ENCODE measurements at regions not wholly inside any gene's neighbourhood (a gene's known extent, or its start where the extent isn't known, plus 50 kb on each side); places are given as distances from the start of the nearest gene placed in this dataset.
"Not testable (repeated sequence)": the region's sequence is repeated elsewhere in the genome, so short reads cannot be mapped to it uniquely, and the experiment has no call there.

DNA sequence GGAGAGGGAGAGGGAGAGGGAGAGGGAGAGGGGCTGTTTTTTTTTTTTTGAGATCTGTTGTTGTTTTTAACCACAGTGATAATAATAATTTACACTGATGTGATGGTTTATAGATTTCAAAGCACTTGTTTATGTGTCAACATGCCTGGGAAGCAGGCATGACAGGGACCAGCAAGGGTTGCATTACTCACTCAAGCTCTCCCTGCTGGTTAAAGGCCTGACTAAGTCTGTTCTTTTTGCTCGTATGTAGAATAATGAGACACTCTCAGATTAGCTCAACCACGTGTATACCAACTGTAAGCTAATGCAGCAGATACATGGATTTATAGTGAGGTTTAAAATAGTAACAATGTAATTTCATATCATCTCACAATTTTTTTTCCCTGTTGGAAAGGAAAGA, 134.6 kb upstream of the BOD1L1 start:
- no peak for DNase-seq (ENCODE audit: low read depth, low spot score)

DNA sequence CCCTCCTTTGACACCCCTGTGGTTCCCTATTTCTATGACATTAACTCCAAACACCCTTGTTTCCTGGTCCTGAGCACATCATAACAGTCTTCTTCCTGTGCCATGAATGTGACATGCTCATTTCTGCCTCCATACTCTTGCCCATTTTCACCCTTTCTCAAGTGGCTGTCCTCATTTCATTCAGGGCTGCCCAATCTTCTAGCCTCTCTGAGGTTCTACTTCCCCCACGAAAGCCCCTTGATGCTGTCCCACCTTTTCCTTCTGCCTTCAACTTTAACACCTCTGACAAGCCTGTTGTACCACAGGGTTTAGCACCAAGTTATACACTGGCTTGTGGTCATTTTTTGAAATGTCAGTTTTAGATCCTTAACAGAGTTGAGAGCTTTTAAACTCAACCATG, 136.2 kb upstream of the BOD1L1 start:
- DNase-seq (ENCODE audit: low read depth, low spot score): no peak

DNA sequence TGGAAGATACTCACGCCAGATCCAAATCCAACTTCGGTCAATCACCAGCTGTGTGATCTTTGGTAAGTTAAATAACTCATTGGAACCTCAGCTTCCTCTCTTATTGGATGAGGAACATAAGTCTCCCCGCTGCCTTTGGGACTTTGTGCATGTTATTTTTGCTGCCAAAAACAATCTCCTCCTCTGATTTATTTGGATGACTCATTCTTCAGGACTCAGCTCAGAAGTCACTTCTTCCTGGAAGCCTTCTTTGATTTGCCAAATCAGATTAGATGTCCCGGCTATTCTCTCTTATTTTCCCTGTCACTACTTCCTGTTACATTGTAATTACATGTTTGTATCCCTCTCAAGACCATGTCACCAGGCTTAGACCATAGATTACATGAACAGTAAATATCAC, 138.0 kb upstream of the BOD1L1 start:
- no peak for DNase-seq (ENCODE audit: low read depth, low spot score)

DNA sequence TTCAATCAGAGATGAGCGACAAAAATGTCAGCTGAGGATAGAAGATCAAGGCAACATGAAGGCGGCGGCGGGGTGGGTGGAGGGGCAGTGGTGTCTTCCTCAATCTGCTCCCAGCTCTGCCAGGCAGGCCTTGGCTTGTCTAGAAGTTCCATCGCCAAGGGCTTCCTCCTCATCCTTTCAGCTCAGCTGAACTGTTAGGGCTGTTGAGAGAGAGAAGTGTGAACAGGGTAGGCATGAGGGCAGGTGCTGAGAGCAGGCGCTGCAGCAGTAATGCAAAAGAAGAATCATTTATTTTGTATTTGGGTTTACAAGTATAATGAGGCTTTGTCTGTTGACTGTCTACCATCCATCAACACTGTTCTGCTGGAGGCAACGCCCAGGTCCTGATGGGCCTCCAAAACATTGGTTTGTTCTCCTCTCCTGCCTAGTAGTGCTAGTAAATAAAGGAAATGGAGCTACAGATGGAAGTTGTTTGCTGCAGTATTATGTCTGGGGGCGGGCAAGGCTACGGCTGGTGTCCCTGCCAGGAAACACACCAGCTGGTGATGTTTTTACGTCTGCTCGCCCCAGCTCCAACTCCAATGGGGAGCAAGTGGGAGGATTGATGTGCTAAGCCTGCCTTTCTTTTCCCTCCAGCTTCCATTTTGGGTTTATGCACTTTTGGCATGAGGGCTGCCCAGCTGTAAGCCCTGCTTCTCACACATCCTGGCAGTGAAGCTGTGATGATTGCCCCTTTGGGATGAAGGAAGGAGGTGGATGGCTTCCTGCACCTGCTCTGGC, 139.4 kb upstream of the BOD1L1 start:
- no peak for DNase-seq (ENCODE audit: low read depth, low spot score)

DNA sequence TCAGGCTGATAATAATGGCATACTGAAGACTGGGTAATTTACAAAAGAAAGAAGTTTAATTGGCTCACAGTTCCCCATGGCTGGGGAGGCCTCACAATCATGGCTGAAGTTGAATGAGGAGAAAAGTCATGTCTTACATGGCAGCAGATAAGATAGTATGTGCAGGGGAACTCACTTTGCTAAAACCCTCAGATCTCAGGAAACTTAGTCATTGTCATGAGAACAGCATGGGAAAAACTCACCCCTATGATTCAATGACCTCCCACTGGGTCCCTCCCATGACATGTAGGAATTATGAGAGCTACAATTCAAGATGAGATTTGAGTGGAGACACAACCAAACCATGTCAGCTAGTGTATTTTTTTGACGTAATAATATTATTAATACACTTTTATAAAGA, 149.8 kb upstream of the BOD1L1 start:
- DNase-seq (ENCODE audit: low read depth, low spot score): no peak

DNA sequence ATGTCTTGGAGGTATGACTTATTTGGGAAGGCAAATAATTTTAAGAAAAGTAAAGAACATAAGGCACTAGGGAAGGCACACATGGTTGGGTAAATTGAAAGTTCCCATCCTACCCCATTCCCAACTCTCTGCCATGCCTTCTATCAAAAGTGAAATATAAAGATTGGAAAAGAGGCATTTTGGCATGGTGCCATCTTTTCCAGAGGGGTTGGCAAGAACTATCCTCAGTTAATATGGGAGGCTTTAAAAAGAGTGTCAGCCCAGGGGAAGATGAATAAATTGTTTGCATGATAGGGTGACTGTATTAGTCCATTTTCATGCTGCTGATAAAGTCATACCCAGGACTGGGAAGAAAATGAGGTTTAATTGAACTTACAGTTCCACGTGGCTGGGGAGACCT, 150.8 kb upstream of the BOD1L1 start:
- DNase-seq (ENCODE audit: low read depth, low spot score): no peak

DNA sequence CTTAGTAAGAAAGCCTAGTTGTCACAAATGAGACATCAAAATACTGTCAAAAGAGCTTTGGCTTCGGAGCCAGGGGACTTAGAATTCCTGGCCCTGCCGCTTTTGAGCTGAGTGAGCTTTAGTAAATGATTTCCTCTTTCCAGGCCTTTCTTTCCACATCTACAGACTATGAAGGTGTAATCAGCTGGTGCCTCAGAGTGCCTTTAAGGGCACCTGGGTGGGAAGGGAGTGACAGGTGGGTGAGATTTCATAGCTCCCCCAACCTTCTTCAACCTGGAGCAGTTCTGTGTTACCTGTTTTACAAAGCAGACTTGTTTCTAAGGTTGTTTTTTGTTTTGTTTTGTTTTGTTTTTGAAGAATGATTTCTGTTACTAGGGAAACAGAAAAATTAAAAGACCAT, 154.7 kb upstream of the BOD1L1 start:
- DNase-seq (ENCODE audit: low read depth, low spot score): no peak

DNA sequence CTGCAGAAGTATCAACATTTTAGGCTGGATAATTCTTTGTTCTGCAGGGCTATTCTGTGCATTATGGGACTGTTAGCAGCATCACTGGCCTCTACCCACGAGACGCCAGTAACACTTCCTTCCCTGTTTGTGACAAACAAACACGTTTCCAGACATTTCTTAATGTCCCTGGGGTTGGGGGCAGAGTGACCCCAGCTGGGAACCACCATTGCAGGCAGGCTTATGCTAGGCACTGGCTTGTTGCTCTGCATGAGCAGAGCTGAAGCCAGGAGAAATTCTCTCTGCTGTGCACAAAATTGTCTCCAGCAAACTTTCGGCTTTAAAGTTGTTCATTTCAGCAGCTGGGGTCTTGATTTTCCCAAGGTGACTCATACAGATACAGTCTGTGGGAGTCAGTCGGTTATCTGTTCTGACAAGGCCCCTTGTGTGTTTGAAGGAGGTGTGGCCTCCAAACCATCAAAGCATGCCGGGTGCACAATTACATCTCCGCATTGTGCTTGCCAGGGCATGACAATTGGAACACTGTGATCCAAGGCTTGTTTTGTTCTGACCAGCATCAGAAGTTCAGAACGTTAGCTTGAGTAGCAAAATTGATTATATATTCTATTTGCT, 156.4 kb upstream of the BOD1L1 start:
- no peak for DNase-seq (ENCODE audit: low read depth, low spot score)

DNA sequence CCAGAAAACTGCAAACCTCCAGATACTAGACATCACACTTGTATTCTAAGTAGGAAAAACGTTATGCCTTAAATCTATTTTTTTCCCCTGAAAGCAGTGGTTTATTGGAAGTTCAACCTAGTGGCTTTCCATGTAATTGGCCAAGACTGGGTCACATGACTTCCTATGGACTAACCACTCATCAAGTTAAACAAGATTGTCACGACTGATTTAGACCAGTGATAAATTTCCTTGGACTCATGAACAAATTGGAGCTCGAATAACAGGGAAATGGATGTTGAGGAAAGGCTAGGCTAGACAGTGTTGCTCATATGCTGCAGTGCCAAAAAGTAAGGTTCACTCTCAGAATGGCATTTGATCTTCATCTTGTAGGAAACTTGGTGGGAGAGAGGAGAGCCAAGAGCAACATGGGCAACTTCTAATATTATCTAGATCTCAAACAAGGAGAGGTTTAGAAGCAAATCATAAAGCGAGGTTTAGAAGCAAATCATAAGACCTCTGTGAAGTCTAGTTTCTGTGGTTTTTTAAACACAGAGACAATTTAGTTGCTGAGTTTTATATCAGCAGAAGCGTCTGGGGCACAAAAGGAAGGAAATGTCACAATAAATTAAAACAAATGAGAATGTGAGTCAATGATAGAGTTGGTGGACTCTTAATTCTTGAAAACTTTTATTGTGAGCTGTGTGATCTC, 165.6 kb upstream of the BOD1L1 start:
- no peak for DNase-seq (ENCODE audit: low read depth, low spot score)

DNA sequence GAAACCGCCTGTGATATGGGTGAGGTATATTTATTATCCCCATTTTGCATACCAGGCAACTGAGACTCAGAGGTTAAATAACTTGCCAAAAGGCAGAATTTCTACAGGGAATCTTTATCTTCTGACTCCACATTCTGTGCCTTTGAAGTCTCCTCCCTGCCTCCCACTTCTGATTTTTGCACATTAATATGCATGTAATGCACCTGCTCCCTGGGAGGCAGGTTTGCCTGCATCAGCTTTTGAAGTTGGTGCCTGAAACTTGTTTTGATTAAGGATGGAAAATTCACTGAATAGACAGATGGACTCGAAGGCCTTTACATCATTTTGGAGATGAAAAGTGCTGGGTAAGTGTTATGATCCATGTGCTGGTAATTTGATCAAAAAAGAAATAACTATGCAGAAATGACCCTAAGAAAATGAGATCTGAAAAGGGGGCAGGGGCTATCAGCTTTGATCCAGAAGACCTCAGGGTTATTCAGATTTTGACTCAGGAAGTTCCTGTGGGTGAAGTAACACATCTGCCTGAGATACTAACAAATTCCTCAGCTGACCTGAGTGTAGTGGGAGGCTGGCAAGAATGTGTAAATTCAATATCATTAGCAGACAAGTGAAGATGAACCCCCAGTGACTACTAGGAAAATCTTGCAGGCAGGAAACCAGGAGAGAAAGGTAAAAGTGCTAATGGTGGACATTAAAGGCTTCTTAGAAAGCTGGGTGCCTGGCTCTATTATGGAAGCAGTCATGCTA, 167.5 kb upstream of the BOD1L1 start:
- DNase-seq (ENCODE audit: low read depth, low spot score): no peak

DNA sequence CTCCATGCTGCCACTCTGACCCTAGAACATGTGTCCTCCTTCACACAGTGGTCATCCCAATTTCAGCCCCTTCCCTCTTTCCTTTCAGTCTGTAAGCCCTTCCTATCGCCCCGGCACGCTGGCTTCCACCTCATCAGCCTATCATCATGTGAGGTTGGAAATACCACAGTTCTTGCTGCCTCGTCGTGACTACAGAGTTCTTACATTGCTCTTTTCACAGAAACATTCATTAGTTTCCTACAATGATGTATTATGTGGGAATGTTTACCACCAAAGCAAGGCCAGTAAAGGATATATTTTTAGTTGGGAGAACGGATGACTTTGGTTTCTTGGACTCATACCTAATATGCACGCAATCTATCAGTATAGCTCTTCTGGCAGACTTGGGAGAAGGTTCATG, 169.5 kb upstream of the BOD1L1 start:
- DNase-seq (ENCODE audit: low read depth, low spot score): no peak

DNA sequence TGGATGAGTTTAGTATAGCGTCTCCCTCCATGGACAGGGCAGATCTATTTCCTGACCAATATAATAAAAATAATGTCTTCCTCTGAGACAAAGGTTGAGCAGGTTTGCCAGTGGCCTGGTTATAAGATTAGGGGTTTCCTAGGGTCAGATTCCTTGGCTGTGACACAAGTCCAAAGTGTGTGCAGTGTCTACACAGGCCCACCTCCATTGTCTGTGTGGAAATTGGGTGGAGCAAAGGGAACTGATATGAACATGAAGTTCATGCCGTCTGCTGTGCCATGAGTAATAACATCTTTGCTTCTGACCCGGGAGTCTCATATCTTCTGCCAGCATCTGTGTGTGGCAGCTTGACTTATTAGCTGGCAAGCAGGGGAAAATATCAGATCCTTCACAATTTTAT, 187.7 kb upstream of the BOD1L1 start:
- DNase-seq (ENCODE audit: low read depth, low spot score): no peak

DNA sequence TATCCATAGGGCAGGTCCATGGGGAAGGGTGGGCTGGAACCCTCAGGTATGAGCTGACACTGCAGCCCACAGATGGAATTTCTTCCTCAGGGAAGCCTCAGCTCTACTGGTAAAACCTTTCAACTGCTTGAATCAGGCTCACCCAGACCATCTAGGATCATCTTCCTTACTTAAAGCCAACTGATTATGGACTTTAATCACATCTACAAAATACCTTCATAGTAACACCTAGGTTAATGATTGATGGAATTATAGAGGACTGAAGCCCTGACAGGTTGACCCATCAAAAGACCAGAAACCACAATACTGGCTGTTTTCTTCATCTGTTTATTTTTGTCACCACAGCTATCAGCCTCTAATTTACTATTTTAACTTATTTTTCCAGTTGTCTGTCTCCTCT, 188.9 kb upstream of the BOD1L1 start:
- DNase-seq (ENCODE audit: low read depth, low spot score): no peak

DNA sequence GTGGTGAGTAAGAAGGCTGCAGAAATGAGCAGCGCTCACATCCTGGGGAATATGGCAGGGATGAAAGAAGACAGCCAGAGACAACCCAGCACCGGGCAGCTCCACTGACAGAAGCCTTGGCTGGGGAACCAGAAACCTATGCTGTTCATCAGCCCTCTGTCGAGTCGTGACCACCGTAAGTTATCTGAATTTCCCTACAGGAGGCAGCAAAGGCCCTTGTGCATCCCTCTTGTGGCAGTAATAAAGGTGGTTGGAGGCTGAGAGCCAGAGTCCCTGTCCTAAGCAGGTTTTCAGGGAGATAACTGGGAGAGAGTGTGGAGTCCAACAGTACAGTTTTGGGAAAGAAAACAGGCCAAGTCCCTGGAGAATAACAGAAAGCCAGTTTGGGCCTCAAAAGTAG, 194.0 kb upstream of the BOD1L1 start:
- DNase-seq (ENCODE audit: low read depth, low spot score): no peak

DNA sequence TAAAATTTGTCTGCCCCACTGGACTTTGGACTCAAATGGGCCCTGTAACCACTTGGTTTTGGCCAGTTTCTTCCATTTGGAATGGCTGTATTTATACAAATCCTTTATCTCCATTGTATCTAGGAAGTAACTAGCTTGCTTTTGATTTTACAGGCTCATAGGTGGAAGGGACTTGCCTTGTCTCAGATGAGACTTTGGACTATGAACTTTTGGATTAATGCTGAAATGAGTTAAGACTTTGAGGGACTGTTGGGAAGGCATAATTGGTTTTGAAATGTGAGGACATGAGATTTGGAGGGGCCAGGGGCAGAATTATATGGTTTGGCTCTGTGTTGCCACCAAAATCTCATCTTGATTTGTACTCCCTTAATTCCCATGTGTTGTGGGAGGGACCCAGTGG, 198.3 kb upstream of the BOD1L1 start:
- not testable (repeated sequence) for DNase-seq (ENCODE audit: low read depth, low spot score)

DNA sequence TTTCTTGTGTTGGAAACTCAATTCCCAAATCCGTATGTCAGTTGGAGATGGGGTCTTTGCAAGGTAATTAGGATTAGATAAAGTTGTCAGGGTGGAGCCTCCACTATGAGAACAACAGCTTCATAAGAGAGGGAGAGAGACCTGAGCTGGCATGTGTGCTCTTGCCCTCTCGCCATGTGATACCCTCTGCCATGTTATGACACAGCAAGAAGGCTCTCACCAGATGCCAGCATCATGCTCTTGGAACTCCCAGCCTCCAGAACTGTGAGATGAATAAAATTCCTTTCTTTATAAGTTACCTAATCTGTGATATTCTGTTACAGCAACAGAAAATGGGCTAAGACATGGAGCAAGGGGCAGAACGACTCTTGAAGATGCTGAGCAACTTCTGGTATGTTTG, 201.9 kb upstream of the BOD1L1 start:
- DNase-seq (ENCODE audit: low read depth, low spot score): no peak

DNA sequence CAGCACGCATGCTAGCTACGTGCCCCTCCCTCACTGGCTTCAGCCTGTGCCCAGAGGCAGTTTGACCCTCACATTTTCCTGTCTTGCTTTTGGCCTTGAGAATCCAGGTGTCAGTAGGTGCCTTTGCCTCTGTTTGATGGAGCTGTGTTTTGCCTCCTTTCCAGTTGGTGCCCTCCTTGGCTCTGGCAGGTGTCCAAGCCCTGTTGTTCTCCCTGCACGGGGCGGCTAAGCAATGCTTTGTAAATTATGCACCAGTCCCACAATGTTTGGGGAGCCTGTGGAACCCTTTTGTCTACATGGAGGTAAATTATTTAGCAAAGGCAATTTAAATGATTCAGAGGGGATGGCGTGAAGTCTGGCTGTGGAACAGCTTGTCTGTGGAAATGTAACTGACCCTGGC, 202.9 kb upstream of the BOD1L1 start:
- DNase-seq (ENCODE audit: low read depth, low spot score): no peak

DNA sequence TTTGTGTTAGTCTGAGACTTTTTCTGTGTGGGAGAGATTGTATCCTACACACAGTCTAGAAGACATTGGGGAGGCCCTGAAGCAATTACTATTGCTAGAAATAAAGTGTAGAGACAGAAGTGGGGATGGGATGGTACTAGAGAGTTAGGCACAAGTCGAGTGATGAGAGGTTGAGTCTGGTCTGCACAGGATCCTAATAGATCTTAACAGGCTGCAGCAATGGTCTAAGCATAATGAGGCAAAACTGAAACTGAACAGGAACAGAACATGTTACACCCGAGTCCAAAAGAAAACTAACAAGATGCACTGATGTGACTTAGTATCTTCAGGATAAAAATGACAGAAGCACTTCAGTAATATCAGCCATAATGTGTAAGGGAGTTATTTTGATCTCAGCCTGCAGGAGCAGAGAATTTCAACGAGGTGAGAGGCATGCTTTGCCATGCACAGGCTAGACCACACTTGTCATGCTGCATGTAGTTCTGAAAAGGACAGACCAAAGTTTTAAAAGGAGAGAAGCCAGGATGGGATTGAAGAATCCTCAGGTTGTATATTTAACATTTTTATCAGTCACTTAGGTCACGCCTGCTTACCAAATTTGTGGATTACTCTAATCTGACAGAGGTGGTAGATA, 205.8 kb upstream of the BOD1L1 start:
- no peak for DNase-seq (ENCODE audit: low read depth, low spot score)

DNA sequence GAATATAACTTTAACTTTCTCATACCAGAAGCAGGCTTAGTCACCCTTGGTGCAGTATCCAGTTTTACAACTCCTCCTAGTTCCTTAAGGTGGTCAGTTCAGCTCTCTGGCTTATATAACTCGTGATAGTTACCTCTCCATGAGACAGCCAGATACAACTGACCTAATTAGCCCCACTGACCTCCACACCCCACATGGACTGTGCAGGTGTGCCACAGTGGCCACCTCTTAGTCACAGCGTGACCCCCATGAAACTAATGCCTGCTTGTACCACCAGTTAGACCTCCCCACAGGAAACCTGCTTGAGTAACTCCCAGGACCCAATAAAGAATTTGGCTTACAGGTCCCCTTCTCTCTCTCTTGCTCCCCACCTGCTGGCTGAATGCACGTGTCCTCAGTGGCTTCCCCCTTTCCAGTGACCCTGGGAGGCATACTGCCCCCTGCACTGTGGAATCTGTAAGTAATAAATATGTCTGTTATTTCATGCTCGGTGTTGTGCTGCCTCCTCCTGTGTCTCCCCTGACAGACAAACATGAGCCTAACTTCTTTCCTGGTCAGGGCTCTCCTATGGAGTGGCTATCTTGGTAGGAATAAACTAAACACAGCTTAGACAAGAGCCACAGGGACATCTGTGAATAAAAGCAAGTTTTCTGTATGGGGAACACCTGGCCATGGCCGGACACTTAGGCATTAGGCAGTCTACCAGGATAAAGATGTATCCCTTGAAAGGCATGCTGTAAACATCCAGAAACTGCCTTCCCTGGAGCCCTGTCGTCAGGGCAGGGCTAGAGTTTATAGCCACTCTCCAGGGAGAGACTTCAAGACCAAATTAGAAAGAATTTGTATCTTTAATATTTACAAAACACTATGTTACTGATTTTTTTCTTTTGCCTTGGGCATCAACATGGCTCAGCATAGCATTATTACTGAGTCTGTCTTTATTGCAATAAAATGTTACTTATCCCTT, 209.7 kb upstream of the BOD1L1 start:
- DNase-seq (ENCODE audit: low read depth, low spot score): no peak

DNA sequence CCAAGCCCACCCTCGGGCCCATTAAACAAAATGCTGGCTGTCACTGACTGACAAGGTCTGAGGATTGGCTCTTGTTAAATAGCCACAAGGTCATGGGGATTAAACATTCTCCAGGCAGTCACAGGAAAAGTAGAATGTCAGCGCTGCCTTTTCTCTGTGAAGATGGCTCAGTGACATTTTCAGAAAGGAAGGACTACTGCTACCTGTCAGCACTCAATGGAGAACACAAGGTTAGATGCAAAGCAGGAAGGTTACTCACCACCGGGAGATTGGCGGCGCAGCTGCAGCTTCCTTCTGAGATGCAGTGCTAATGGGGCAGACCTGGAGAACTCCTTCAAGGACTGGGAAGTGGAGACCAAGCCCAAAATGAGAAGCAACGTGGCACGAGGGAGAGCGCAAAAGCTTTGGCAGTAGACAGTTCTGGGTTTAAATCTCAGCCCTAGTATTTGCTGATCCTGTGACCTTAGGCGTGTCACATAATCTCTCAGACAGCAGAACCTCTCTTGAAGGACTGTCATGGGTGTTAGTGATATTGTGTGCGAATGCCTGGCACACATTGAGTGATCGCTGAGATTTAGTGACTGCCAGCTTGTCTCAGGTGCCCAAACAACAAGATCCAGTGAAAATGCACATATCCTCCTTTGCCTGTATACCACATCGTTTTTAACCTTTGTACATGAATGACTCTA, 213.1 kb upstream of the BOD1L1 start:
- no peak for DNase-seq (ENCODE audit: low read depth, low spot score)
